Pancreas (tissue), 10 donors: ENCODE measurements at regions not wholly inside any gene's neighbourhood (a gene's known extent, or its start where the extent isn't known, plus 50 kb on each side); places are given as distances from the start of the nearest gene placed in this dataset.

ENCODE experiments used
- ATAC-seq, 4 donors: fragments of 200-7000 bp; cut with Tn5 transposase; one replicate each; pipeline versions ENCODE4 v1.8.0 to v1.9.1; 2020; ENCODE audit warnings: mild to moderate bottlenecking in 4 of 4, moderate library complexity in 4 of 4
- DNase-seq, 6 donors: peaks; one replicate each; pipeline ENCODE4 v3.0.0-alpha.2; 2020
- FAIRE-seq: peaks from 2 replicates; lab custom pipeline; 2012; peaks lifted over from hg19 to GRCh38; lab: Jason Lieb, UNC
- H3K27ac ChIP-seq, 4 donors: fragments of 200-600 bp; sonication (generic); 1 replicate in 3 of 4; 2 replicates in 1 of 4; pipeline versions ENCODE4 v1.5.0 to v1.8.0; 2020
- H3K27me3 ChIP-seq, 4 donors: fragments of 200-600 bp; one replicate each; pipeline ENCODE4 v1.8.0; 2021
- H3K36me3 ChIP-seq, 3 donors: fragments of 200-600 bp; sonication (generic) in 1 of 3; one replicate each; pipeline versions ENCODE4 v1.5.0 to v1.8.0; 2020 to 2021
- H3K4me1 ChIP-seq, 3 donors: fragments of 200-600 bp; one replicate each; pipeline ENCODE4 v1.8.0; 2021
- H3K4me3 ChIP-seq, 4 donors: fragments of 200-600 bp; sonication (generic) in 2 of 4; one replicate each; pipeline versions ENCODE4 v1.5.0 to v1.8.0; 2020 to 2021
- H3K9me3 ChIP-seq, 4 donors: fragments of 200-600 bp; one replicate each; pipeline ENCODE4 v1.8.0; 2021
- WGBS, 2 donors: extraction: QIAGEN DNeasy Blood & Tissue Kit; methylation state at CpG; one replicate each; pipeline ENCODE4 v1.1.7; 2013; 5-methylcytosine and 5-hydroxymethylcytosine counted together
- intact Hi-C, 3 donors: fragments of 100-400 bp; cut with DNase I; formaldehyde crosslinking; loops; one replicate each; pipeline versions ENCODE4 v1.11.1 to v1.14.2; 2022
- TF ChIP-seq, protein P1 (sequence below), 4 donors: fragments of 200-600 bp; sonication (generic) in 3 of 4; IDR thresholded peaks; one replicate each; pipeline versions ENCODE4 v1.5.0 to v1.8.0; 2021; ENCODE audit warnings: antibody characterized with exemption in 4 of 4
- donor health status: healthy with polysubstance abuse.
- donor health status: DM: no; HTN: no; CAD: no; lungs with moderate emphysema.
- donor health status: DM: no; HTN: no; CAD: no.
- donor health status: control.
- donor health status: control.
- donor health status: Bipolar disorder and iron deficiency.
- donor health status: DM: yes; HTN: yes; CAD: no.
- donor health status: DM: no; HTN: no; CAD: no.
- donor health status: DM: no; HTN: no; CAD: no.
- donor health status: DM: yes; HTN: yes; CAD: no.

DNA sequence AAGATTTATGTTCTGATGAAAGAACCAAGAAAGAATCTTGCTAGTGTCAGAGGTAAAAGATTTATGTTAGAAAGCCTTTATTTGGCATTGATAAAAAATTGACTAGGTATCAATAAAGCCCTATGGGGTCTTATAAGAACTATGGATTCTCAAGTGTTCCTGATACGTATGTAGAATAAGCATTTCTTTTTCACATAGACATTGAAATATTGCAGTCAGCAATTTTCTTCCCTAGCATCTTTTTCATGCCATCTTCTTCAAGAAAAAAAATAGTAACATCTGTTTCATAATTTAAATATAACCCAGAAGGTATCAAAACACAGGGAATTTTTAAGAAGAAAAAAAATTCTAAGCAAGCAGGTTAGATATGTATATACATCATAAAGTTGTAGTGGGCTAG is 230.6 kb downstream of the CENPW start:
- no peaks in the 10 kb centered on the region for H3K9me3 ChIP-seq
- H3K4me1 ChIP-seq = no peaks in the 10 kb centered on the region
- H3K27ac ChIP-seq = no peak overlapping the region
- no peaks in the 10 kb centered on the region for H3K27me3 ChIP-seq
- ATAC-seq (no peak), DNase-seq (no peak), FAIRE-seq (no peak)
- TF ChIP-seq, protein P1, sequence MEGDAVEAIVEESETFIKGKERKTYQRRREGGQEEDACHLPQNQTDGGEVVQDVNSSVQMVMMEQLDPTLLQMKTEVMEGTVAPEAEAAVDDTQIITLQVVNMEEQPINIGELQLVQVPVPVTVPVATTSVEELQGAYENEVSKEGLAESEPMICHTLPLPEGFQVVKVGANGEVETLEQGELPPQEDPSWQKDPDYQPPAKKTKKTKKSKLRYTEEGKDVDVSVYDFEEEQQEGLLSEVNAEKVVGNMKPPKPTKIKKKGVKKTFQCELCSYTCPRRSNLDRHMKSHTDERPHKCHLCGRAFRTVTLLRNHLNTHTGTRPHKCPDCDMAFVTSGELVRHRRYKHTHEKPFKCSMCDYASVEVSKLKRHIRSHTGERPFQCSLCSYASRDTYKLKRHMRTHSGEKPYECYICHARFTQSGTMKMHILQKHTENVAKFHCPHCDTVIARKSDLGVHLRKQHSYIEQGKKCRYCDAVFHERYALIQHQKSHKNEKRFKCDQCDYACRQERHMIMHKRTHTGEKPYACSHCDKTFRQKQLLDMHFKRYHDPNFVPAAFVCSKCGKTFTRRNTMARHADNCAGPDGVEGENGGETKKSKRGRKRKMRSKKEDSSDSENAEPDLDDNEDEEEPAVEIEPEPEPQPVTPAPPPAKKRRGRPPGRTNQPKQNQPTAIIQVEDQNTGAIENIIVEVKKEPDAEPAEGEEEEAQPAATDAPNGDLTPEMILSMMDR (IDR thresholded peaks at IDR 0.05) = no peak
- H3K36me3 ChIP-seq = no peaks in the 10 kb centered on the region
- H3K4me3 ChIP-seq = no peak overlapping the region
- intact Hi-C loops = no loop called here
- 78 to 92% methylated on average over 1 of the region's 1 CpG for WGBS, 2 donors

DNA sequence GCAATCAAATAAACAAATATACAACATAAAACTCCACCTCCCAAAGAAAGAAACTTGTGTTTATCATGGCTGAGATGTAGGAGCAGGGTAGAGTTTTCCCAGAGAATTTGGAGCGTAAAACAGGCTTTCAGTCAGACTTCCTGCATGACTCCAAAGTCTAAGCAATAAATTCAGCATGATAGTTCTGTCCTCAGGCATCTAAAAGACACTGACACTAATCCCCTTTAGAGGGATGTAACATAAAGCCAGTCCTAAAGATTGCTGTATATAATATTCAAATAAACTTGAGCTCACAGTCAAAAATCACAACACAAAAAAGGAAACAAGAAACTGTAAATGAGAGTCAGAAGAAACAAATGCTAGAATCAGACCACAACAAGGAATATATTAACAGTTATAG is 234.4 kb downstream of the CENPW start:
- H3K4me3 ChIP-seq = no peak overlapping the region
- no peaks in the 10 kb centered on the region for H3K4me1 ChIP-seq
- FAIRE-seq (no peak), DNase-seq (no peak), ATAC-seq (no peak)
- no peak overlapping the region for H3K27ac ChIP-seq
- no peaks in the 10 kb centered on the region for H3K9me3 ChIP-seq
- TF ChIP-seq, protein P1 (IDR thresholded peaks at IDR 0.05) = no peak
- no peaks in the 10 kb centered on the region for H3K36me3 ChIP-seq
- intact Hi-C loops = no loop called here
- 42 to 67% methylated on average over 1 of the region's 1 CpG for WGBS, 2 donors
- H3K27me3 ChIP-seq = no peaks in the 10 kb centered on the region

DNA sequence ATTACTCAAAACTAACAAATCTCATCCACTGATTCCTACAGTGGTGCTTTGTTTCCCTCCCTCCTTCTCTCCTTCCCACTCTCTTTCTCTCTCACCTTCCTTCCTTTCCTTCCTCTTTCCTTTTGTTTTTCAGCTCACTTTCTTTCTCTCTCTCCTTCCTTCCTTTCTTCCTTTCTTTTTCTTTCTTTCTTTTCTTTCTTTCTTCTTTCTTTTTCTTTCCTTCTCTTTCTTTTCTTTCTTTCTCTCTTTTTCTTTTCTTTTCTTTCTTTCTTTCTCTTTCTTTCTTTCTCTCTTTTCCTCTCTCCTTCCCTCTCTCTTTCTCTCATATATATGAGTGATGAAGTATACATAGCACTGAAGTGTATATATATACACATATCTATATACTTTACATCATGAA is 241.4 kb downstream of the CENPW start:
- TF ChIP-seq, protein P1 (IDR thresholded peaks at IDR 0.05) = no peak
- Histone ChIP-seq H3K4me3 (no peak overlapping the region), H3K27me3 (no peaks in the 10 kb centered on the region), H3K36me3 (no peaks in the 10 kb centered on the region), H3K9me3 (no peaks in the 10 kb centered on the region), H3K4me1 (no peaks in the 10 kb centered on the region), H3K27ac (no peak overlapping the region)
- intact Hi-C loops = no loop called here
- DNase-seq = no peak
- no peak for FAIRE-seq
- ATAC-seq = no peak

DNA sequence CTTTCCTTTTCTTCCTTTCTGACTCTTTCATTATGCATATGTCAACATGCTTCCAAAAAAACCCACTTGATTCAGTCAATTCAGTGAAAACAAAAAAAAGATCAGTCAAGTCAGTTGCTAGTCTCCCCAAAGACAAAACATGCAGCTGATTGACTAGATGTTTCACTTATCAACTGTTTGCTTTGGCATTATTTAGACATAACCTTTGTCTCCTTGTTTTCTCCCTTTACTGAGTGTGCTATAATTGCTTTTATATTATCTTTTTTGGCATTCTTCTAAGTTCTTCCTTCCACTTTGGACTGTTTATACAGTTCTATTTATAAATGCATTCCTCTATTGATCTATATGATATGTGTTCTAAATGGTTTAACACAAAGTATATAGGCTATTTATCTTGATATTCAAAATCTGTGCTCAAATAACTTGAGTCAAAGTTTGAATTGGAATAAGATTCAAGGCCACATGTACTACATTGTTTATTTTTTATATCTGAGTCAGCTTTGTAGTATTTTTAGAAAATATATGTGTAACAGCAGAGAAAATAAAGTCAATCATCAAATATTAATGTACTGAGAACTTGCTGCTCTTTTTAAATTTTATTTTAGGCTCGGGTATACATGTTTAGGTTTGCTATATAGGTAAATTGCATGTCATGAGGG is 260.5 kb downstream of the CENPW start:
- intact Hi-C loops = no loop called here
- no peak for FAIRE-seq

DNA sequence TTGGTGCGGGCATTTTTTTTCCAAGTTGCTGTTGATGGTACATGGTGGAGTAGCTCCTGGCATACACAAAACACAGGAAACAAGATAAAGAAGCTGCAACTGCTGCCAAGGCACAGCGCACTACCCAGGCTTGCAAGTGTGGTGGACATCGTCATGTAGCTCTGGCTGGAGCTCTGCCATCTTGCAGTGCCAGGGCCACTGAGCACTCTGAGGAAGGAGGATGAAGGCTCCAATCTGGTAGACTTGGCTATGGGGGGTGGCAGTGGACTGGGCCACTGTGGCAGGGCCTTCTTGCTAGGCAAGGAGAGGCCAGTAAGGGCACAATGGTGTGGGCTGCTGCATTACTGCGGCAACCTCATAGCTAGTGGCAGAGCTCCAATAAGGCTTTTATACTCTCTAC is 263.5 kb downstream of the CENPW start:
- FAIRE-seq = no peak
- 91 to 98% methylated on average over 4 of the region's 4 CpGs for WGBS, 2 donors

More for the DNA sequence above, 260.5 kb downstream of the CENPW start:
- TF ChIP-seq, protein P1 (IDR thresholded peaks at IDR 0.05) = no peak
- no peak overlapping the region for H3K4me3 ChIP-seq
- H3K27me3 ChIP-seq = no peaks in the 10 kb centered on the region
- no peaks in the 10 kb centered on the region for H3K9me3 ChIP-seq
- ATAC-seq (no peak), DNase-seq (no peak)
- H3K27ac ChIP-seq = no peak overlapping the region
- H3K4me1 ChIP-seq = no peaks in the 10 kb centered on the region
- H3K36me3 ChIP-seq = no peaks in the 10 kb centered on the region
- 42 to 59% methylated on average over 1 of the region's 1 CpG for WGBS, 2 donors

More for the DNA sequence above, 263.5 kb downstream of the CENPW start:
- H3K27me3 ChIP-seq = no peaks in the 10 kb centered on the region
- no peaks in the 10 kb centered on the region for H3K4me1 ChIP-seq
- TF ChIP-seq, protein P1 (IDR thresholded peaks at IDR 0.05) = no peak
- intact Hi-C loops = no loop called here
- no peak for ATAC-seq
- H3K9me3 ChIP-seq = no peaks in the 10 kb centered on the region
- H3K36me3 ChIP-seq = no peaks in the 10 kb centered on the region
- DNase-seq = peak in 1 of 6 donors; percentile 29
- no peak overlapping the region for H3K27ac ChIP-seq
- H3K4me3 ChIP-seq = no peak overlapping the region
